ENCODE measurements at regions not wholly inside any gene's neighbourhood (a gene's known extent, or its start where the extent isn't known, plus 50 kb on each side); places are given as distances from the start of the nearest gene placed in this dataset.

GRCh38 chr4:153083447-153083947, 120.7 kb upstream of the TRIM2 start:
- Histone ChIP-seq H2BK5ac (ENCODE audit: low read length) (no peak overlapping the region), H2BK120ac (ENCODE audit: low read depth, low read length) (no peak overlapping the region), H4K8ac (ENCODE audit: low read depth, low read length) (peak overlapping the region; percentile 31), H2BK15ac (replicated peaks; ENCODE audit: low read depth) (no peak overlapping the region), H4K5ac (ENCODE audit: low read length) (no peak overlapping the region), H3K4me3 (ENCODE audit: low read length) (no peak overlapping the region), H3K56ac (ENCODE audit: low read length) (no peak overlapping the region), H3K4ac (ENCODE audit: low read depth, low read length) (no peak overlapping the region), H3K27ac (ENCODE audit: low read depth, low read length) (no peak overlapping the region), H3K27me3 (ENCODE audit: insufficient read depth, low read length, poor library complexity) (no peaks in the 10 kb centered on the region), H3K18ac (ENCODE audit: low read length) (no peak overlapping the region), H3K4me1 (ENCODE audit: control insufficient read depth, low read depth, low read length) (no peaks in the 10 kb centered on the region), H3K4me2 (ENCODE audit: low read length) (no peak overlapping the region), H3K36me3 (ENCODE audit: control insufficient read depth, insufficient read depth, low read length) (no peaks in the 10 kb centered on the region), H3K23ac (ENCODE audit: low read length) (no peak overlapping the region), H3K79me1 (ENCODE audit: low read length) (no peaks in the 10 kb centered on the region), H3K79me2 (ENCODE audit: control insufficient read depth, insufficient read depth, low read length) (no peaks in the 10 kb centered on the region), H3K9ac (ENCODE audit: low read length) (no peak overlapping the region), H2AK5ac (ENCODE audit: low read length) (no peak overlapping the region)
- WGBS (ENCODE audit: extremely low coverage, insufficient coverage, low lambda C conversion rate) = no CpG with 5 or more reads among the region's 7 CpGs
- DNase-seq = peak; percentile 94

GRCh38 chr4:153084224-153084979, 119.8 kb upstream of the TRIM2 start:
- no peaks in the 10 kb centered on the region for H3K36me3 ChIP-seq (ENCODE audit: control insufficient read depth, insufficient read depth, low read length)
- no peak overlapping the region for H2BK120ac ChIP-seq (ENCODE audit: low read depth, low read length)
- H4K5ac ChIP-seq (ENCODE audit: low read length) = no peak overlapping the region
- no peak overlapping the region for H3K4me2 ChIP-seq (ENCODE audit: low read length)
- H2BK5ac ChIP-seq (ENCODE audit: low read length) = no peak overlapping the region
- no peaks in the 10 kb centered on the region for H3K4me1 ChIP-seq (ENCODE audit: control insufficient read depth, low read depth, low read length)
- WGBS (ENCODE audit: extremely low coverage, insufficient coverage, low lambda C conversion rate) = no CpG with 5 or more reads among the region's 15 CpGs
- H3K79me2 ChIP-seq (ENCODE audit: control insufficient read depth, insufficient read depth, low read length) = no peaks in the 10 kb centered on the region
- no peak overlapping the region for H4K8ac ChIP-seq (ENCODE audit: low read depth, low read length)
- no peak overlapping the region for H3K18ac ChIP-seq (ENCODE audit: low read length)
- no peaks in the 10 kb centered on the region for H3K27me3 ChIP-seq (ENCODE audit: insufficient read depth, low read length, poor library complexity)
- no peak overlapping the region for H2AK5ac ChIP-seq (ENCODE audit: low read length)
- no peak overlapping the region for H3K27ac ChIP-seq (ENCODE audit: low read depth, low read length)
- H3K9ac ChIP-seq (ENCODE audit: low read length) = no peak overlapping the region
- no peak overlapping the region for H2BK15ac ChIP-seq (replicated peaks; ENCODE audit: low read depth)
- H3K4ac ChIP-seq (ENCODE audit: low read depth, low read length) = no peak overlapping the region
- H3K23ac ChIP-seq (ENCODE audit: low read length) = no peak overlapping the region
- no peak overlapping the region for H3K4me3 ChIP-seq (ENCODE audit: low read length)
- H3K56ac ChIP-seq (ENCODE audit: low read length) = no peak overlapping the region
- H3K79me1 ChIP-seq (ENCODE audit: low read length) = no peaks in the 10 kb centered on the region
- DNase-seq = no peak

GRCh38 chr4:153084980-153085630, 119.1 kb upstream of the TRIM2 start:
- Histone ChIP-seq H3K4me1 (ENCODE audit: control insufficient read depth, low read depth, low read length) (no peaks in the 10 kb centered on the region), H3K36me3 (ENCODE audit: control insufficient read depth, insufficient read depth, low read length) (no peaks in the 10 kb centered on the region), H2BK120ac (ENCODE audit: low read depth, low read length) (no peak overlapping the region), H3K27me3 (ENCODE audit: insufficient read depth, low read length, poor library complexity) (no peaks in the 10 kb centered on the region), H2BK15ac (replicated peaks; ENCODE audit: low read depth) (no peak overlapping the region), H4K5ac (ENCODE audit: low read length) (no peak overlapping the region), H3K27ac (ENCODE audit: low read depth, low read length) (no peak overlapping the region), H2BK5ac (ENCODE audit: low read length) (no peak overlapping the region), H3K4me3 (ENCODE audit: low read length) (no peak overlapping the region), H2AK5ac (ENCODE audit: low read length) (no peak overlapping the region), H3K79me1 (ENCODE audit: low read length) (no peaks in the 10 kb centered on the region), H3K4ac (ENCODE audit: low read depth, low read length) (no peak overlapping the region), H4K8ac (ENCODE audit: low read depth, low read length) (no peak overlapping the region), H3K9ac (ENCODE audit: low read length) (no peak overlapping the region), H3K4me2 (ENCODE audit: low read length) (no peak overlapping the region), H3K23ac (ENCODE audit: low read length) (no peak overlapping the region), H3K79me2 (ENCODE audit: control insufficient read depth, insufficient read depth, low read length) (no peaks in the 10 kb centered on the region), H3K56ac (ENCODE audit: low read length) (peak overlapping the region; percentile 61), H3K18ac (ENCODE audit: low read length) (no peak overlapping the region)
- WGBS (ENCODE audit: extremely low coverage, insufficient coverage, low lambda C conversion rate) = no CpG with 5 or more reads among the region's 11 CpGs
- peak; percentile 80 for DNase-seq

GRCh38 chr4:153087671-153088194, 116.5 kb upstream of the TRIM2 start:
- Histone ChIP-seq H2BK5ac (ENCODE audit: low read length) (no peak overlapping the region), H2BK15ac (replicated peaks; ENCODE audit: low read depth) (no peak overlapping the region), H3K27me3 (ENCODE audit: insufficient read depth, low read length, poor library complexity) (no peaks in the 10 kb centered on the region), H3K79me1 (ENCODE audit: low read length) (no peaks in the 10 kb centered on the region), H3K4me1 (ENCODE audit: control insufficient read depth, low read depth, low read length) (no peaks in the 10 kb centered on the region), H3K18ac (ENCODE audit: low read length) (no peak overlapping the region), H4K5ac (ENCODE audit: low read length) (no peak overlapping the region), H3K9ac (ENCODE audit: low read length) (no peak overlapping the region), H2BK120ac (ENCODE audit: low read depth, low read length) (no peak overlapping the region), H3K4me2 (ENCODE audit: low read length) (no peak overlapping the region), H3K27ac (ENCODE audit: low read depth, low read length) (no peak overlapping the region), H2AK5ac (ENCODE audit: low read length) (no peak overlapping the region), H3K4ac (ENCODE audit: low read depth, low read length) (no peak overlapping the region), H3K23ac (ENCODE audit: low read length) (no peak overlapping the region), H3K36me3 (ENCODE audit: control insufficient read depth, insufficient read depth, low read length) (no peaks in the 10 kb centered on the region), H4K8ac (ENCODE audit: low read depth, low read length) (no peak overlapping the region), H3K56ac (ENCODE audit: low read length) (no peak overlapping the region), H3K4me3 (ENCODE audit: low read length) (no peak overlapping the region), H3K79me2 (ENCODE audit: control insufficient read depth, insufficient read depth, low read length) (no peaks in the 10 kb centered on the region)
- no peak for DNase-seq
- WGBS (ENCODE audit: extremely low coverage, insufficient coverage, low lambda C conversion rate) = no CpG with 5 or more reads among the region's 7 CpGs

- no CpG with 5 or more reads among the region's 7 CpGs for WGBS (ENCODE audit: extremely low coverage, insufficient coverage, low lambda C conversion rate)
- no peak overlapping the region for H3K4ac ChIP-seq (ENCODE audit: low read depth, low read length)
- no peak overlapping the region for H2BK15ac ChIP-seq (replicated peaks; ENCODE audit: low read depth)
Measured at GRCh38 chr4:153089742-153090141, 114.5 kb upstream of the TRIM2 start.

More at GRCh38 chr4:153089742-153090141, 114.5 kb upstream of the TRIM2 start:
- H3K79me2 ChIP-seq (ENCODE audit: control insufficient read depth, insufficient read depth, low read length) = no peaks in the 10 kb centered on the region
- H3K56ac ChIP-seq (ENCODE audit: low read length) = no peak overlapping the region
- no peak overlapping the region for H3K23ac ChIP-seq (ENCODE audit: low read length)
- no peaks in the 10 kb centered on the region for H3K36me3 ChIP-seq (ENCODE audit: control insufficient read depth, insufficient read depth, low read length)
- no peak overlapping the region for H3K18ac ChIP-seq (ENCODE audit: low read length)
- H3K27ac ChIP-seq (ENCODE audit: low read depth, low read length) = no peak overlapping the region
- H4K8ac ChIP-seq (ENCODE audit: low read depth, low read length) = no peak overlapping the region
- H2BK120ac ChIP-seq (ENCODE audit: low read depth, low read length) = no peak overlapping the region
- H3K27me3 ChIP-seq (ENCODE audit: insufficient read depth, low read length, poor library complexity) = no peaks in the 10 kb centered on the region
- H2AK5ac ChIP-seq (ENCODE audit: low read length) = no peak overlapping the region
- no peak overlapping the region for H2BK5ac ChIP-seq (ENCODE audit: low read length)
- no peak overlapping the region for H3K4me2 ChIP-seq (ENCODE audit: low read length)
- no peak for DNase-seq
- H4K5ac ChIP-seq (ENCODE audit: low read length) = no peak overlapping the region
- H3K79me1 ChIP-seq (ENCODE audit: low read length) = no peaks in the 10 kb centered on the region
- H3K4me3 ChIP-seq (ENCODE audit: low read length) = no peak overlapping the region
- no peaks in the 10 kb centered on the region for H3K4me1 ChIP-seq (ENCODE audit: control insufficient read depth, low read depth, low read length)
- H3K9ac ChIP-seq (ENCODE audit: low read length) = no peak overlapping the region
